GM21786 (cell line): ENCODE measurements at regions not wholly inside any gene's neighbourhood (a gene's known extent, or its start where the extent isn't known, plus 50 kb on each side); places are given as distances from the start of the nearest gene placed in this dataset.
"Not testable (repeated sequence)": the region's sequence is repeated elsewhere in the genome, so short reads cannot be mapped to it uniquely, and the experiment has no call there.

Experiments used
- ATAC-seq: cut with Tn5 transposase; IDR thresholded peaks from one replicate; pipeline ENCODE4 v1.9.1; 2021; ENCODE audit not compliant: unreplicated experiment

DNA sequence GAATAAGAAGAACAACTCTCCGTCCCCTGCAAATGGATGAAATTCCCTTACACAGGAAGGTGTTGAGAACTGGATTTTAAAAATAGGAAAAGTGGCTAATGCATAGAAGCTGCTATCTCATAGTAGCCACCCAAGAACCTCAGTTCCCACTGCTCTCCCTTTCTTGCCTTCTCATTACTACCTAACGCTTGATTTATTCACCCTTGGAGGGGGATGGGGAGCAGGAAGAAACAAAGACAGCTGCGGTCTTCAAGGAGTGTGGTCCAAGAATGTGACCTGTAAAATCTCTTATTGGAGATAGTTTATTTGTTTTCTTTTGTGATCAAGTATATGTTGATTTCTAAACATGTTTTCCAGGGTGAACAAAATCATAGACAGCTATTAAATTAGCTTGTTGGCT, 274.1 kb upstream of the CTNNB1 start:
- ATAC-seq: no peak

DNA sequence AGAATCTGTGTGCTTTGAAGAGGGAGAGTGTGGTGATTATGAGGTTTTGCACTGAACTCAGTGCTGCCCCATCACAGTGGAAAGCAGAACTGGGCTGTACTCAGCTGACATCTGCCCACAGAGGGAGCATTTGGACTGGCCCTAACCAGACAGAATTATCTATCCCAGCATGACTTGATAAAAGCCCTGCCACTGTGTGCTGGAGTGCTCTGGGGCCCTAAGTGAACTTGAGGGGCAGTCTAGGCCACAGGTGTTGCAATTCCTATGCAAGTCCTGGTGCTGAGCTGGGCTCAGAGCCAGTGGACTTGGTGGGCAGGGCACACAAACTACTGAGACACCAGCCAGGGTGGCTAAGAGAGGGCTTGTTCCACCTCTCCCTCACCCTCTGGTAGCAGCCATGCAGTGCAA, 269.2 kb upstream of the CTNNB1 start:
- ATAC-seq: no peak

DNA sequence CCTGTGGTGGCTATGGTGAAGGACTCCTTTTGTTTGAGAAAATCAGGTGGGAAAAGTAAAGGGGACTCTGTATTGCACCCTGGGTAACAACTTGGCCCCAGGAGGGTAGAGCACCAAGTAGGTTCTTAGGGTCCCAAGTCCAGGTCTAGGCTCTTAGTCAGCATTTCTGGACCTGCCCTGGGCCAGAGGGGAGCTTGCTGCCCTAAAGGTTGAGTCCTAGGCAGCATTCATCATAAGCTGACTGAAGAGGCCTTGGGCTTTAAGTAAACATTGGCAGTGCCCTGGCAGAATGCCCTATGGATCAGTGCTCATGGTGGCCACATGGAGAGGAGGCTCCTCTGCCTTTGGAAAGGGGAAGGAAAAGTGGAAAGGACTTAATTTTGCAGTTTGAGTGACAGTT, 268.5 kb upstream of the CTNNB1 start:
- ATAC-seq: no peak

DNA sequence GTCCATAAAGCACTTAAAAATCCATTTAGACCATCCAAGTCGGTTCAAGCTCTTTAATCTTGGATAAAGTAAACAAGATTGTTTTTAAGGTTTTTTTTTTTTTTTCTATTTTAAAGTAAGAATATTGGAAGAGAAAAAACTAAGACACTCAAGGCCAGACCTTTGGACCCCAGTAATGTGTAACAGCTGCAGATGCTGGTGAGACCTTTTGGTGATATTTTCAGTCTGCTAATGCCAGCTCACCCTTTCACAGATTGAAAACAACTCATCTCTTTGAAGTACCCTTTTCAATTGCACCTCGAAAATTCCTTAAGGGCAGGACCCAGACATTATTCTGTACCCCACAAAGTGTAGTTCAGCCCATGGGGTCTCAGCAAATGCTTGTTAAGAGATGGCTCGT, 260.7 kb upstream of the CTNNB1 start:
- ATAC-seq: no peak

DNA sequence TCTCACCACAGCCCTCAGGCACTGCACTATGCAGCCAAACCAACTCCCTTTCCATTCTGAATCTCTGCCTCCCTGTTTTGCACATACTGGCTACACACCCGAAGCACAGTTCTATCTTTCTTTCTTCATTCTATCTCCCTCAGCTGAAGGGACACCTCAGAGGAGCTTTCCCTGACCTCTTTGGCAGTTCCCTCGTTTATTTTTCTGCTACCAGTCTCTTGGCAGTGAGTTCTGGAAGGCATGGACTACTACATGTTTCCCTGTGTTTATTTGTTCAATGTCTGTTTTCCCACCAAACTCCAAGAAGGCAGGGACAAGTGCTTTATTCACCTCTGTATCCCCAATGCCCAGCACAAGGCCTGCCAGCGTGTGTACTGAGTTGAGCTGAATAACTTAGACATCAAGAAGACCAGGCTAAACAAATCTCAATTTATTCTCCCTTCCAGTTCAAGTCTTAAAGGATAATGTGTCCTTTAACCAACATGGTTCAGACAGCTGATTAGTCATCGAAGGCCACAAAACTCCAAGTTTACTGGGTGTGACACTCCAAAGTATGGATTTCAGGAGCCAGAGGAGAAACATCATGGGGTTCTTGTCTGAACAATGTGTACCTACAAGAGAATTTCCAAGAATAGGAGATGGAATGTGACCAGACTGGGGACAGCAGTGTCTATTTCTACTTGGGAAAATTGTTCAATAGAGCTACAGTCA, 260.1 kb upstream of the CTNNB1 start:
- ATAC-seq: no peak

GRCh38 chr3:40939741-40940130, 259.6 kb upstream of the CTNNB1 start:
- no peak for ATAC-seq

DNA sequence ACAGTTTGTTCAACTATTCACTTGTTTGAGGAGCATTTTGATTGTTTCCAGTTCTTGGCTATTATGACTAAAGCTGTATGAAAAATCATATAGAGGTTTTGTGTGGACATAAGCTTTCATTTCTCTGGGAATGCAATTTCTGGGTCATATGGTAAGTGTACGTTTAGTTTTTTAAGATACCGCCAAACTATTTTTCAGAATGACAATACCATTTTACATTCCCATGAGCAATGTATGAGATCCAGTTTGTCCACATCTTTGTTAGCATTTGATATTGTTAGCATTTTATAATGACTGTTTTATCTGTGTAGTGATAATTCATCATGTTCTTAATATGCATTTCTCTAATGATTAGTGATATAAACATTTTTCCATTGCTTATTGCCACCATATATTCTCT, 258.7 kb upstream of the CTNNB1 start:
- ATAC-seq: no peak

GRCh38 chr3:40947022-40947421, 252.3 kb upstream of the CTNNB1 start:
- ATAC-seq: not testable (repeated sequence)

- not testable (repeated sequence) for ATAC-seq
Measured at GRCh38 chr3:40949347-40949746, 250.0 kb upstream of the CTNNB1 start.

DNA sequence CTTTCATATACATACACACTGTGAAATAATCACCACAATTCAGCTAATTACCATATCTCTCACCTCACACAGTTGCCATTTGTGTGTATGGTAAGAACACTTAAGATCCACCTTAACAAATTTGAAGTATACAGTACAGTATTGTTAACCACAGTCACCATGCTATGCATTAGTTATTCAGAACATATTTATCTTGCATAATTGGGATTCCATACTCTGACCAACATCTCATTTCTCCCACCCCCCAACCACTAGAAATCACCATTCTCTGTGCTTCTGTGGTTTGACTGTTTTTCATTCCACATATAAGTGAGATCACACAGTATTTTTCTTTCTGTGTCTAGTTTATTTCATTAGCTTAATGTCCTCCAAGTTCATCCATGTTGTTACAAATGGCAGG, 247.7 kb upstream of the CTNNB1 start:
- no peak for ATAC-seq

GRCh38 chr3:40961104-40961857, 238.0 kb upstream of the CTNNB1 start:
- ATAC-seq: peak; percentile 62

DNA sequence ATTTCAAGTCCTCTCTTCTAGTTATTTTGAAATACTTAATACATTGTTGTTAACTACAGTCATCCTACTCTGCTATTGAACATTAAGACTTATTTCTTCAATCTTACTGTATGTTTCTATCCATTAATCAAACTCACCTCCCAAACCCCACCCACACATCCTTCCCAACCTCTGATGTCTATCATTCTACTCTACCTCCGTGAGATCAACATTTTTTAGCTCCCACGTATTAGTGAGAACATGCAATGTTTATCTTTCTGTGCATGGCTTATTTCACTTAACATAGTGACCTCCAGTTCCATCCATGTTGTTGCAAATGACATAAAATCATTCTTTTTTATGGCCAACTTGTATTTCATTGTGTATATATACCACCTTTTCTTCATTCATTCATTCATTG, 236.6 kb upstream of the CTNNB1 start:
- no peak for ATAC-seq

DNA sequence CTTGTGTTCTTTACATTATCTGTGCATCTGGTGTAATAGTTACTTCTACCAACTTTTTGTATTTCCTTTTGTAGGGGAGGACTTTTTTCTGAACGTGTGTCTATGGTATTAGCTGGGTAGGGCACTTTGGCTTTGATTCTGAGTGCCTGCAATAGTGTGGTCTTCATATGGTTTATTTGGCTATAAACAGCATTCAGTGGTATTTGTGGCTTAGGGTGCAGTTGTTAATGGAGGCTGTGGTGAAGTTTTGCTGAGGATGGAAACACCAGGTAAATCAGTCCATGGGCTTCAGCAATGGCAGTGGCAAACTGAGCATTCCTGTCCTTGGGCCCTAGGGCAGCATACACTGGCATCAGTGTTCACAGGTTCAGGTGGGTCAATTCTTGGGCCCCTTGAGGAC, 230.6 kb upstream of the CTNNB1 start:
- ATAC-seq: no peak

DNA sequence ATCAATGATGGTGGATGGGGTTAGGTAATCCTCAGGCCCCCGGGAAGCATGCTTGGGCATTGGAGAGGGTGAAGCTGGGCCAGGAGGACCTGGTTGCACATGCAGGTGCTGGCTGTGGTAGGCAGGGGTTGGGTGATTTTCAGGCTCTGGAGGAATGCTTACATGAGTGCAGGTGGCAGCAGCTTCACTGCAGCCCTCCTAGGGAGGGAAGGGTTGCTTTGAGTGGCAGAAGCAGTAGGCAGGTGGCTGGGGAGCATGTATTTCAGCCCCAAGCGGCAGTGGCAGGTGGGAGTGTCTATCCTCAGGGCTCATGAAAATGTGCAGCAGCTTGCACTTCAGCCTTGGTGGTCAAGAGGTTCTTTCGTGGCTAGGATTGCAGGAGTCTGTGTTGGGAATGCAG, 230.0 kb upstream of the CTNNB1 start:
- no peak for ATAC-seq

DNA sequence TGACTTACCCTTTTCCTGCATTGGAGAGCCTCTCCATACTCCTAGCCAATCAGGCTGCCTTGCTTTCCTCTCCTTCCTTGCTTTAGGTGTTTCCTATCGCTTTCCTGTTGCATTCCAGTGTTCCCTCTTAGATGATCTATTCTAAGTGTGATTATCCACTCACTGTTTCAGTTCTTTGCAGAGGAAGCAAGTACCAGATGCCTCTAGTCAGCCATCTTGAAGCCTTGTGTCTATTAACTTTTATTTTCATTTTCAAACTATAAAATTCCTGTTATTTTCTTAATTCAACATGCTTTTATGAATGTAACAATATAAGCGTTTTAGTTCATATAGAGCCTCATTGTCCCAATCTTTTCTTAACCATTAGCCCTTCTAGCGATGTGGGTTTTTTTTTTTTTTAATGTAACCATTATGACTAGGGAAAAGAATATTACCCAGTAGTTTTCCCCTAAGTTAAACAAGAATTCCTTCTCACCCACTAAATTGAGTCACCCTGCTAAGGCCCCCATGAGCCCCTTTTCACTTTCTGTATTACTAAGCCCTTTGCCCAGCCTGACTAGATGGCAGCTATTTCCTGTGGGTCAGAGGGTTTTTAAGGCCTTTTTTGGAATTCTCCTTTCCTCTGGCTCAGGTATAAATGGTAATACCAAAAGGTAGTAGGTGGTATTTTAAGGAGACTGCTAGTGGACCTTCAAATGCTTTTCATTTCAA, 229.4 kb upstream of the CTNNB1 start:
- no peak for ATAC-seq

GRCh38 chr3:40971191-40972168, 227.8 kb upstream of the CTNNB1 start:
- peak; percentile 95 for ATAC-seq

DNA sequence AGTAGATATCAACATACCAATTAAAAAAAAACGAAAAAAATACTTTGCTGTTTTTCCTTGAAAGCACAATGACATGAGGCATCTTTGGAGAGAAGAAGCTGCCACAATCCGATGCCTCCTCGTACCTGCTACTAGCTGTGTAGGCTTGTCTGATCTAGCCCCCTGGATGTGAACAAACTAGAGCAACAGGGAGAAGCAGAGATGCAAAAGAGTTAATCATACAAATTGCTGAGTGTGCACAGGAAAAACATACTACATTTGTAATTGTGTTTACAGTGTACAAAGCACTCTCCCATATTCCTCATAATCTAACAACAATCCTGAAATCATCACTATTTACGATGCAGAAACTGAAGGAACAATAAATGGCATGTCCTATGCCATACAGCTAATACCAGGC, 227.0 kb upstream of the CTNNB1 start:
- no peak for ATAC-seq

- no peak for ATAC-seq
Measured at GRCh38 chr3:40973141-40973540, 226.2 kb upstream of the CTNNB1 start.

DNA sequence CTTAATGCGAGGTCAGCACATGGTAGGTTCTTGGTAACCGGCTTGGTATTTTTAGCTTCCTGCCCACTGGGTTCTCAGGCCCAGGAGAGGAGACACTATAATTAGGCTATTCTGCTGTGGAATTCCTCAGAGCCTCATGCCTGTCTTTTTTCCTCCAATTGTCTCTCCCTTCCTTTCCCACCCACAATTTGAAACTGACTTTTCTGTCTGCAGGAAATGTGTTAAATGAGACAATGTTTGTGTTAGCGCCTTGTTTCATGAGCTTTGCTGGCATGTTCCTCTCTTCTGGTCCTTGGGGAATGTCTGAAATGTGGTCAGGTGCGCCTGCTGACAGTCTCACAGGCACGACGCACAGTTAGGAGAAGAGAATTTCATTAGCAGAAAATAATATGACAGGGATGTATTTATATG, 223.6 kb upstream of the CTNNB1 start:
- ATAC-seq: no peak

DNA sequence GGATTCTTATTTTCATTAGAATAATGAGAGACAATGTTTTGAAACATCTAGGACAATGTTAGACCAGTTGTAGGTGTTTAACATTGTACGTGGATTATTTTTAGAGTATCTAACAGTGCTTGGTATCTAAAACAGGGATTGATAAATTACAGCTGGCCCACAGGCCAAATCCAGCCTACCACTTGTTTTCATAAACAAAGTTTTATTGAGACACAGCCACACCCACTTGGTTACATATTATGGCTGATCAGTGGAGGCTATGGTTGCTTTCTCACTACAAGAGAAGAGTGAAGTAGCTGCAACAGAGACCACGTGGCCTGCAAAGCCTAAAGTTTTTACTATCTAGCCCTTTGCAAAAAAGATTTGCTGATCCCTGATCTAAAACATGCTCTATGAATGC, 223.1 kb upstream of the CTNNB1 start:
- no peak for ATAC-seq

GRCh38 chr3:40978442-40978841, 220.9 kb upstream of the CTNNB1 start:
- ATAC-seq: no peak
